HG02642 (cell line): ENCODE measurements at regions not wholly inside any gene's neighbourhood (a gene's known extent, or its start where the extent isn't known, plus 50 kb on each side); places are given as distances from the start of the nearest gene placed in this dataset.

Source experiments
- ATAC-seq: cut with Tn5 transposase; IDR thresholded peaks from one replicate; pipeline ENCODE4 v1.9.1; 2021; ENCODE audit warnings: mild to moderate bottlenecking; ENCODE audit not compliant: unreplicated experiment, poor library complexity

- no peak for ATAC-seq
These were observed 73.9 kb upstream of the HAO2 start for GRCh38 chr1:119294722-119295121.

GRCh38 chr1:119298687-119299303, 69.8 kb upstream of the HAO2 start:
- no peak for ATAC-seq

GRCh38 chr1:119302011-119302410, 66.6 kb upstream of the HAO2 start:
- ATAC-seq = no peak

GRCh38 chr1:119308130-119308700, 60.4 kb upstream of the HAO2 start:
- ATAC-seq = no peak

GRCh38 chr1:119308806-119309205, 59.8 kb upstream of the HAO2 start:
- ATAC-seq = no peak

- no peak for ATAC-seq
These were observed 58.3 kb upstream of the HAO2 start for GRCh38 chr1:119310301-119310700.

GRCh38 chr1:119312500-119312899, 56.1 kb upstream of the HAO2 start:
- ATAC-seq = no peak

GRCh38 chr1:119314001-119314796, 54.4 kb upstream of the HAO2 start:
- ATAC-seq = no peak

- no peak for ATAC-seq
These were observed 51.6 kb upstream of the HAO2 start for GRCh38 chr1:119316870-119317416.

GRCh38 chr1:119318466-119319309, 49.9 kb upstream of the HAO2 start:
- peak; percentile 76 for ATAC-seq
